A549 (cell line): ENCODE measurements at regions not wholly inside any gene's neighbourhood (a gene's known extent, or its start where the extent isn't known, plus 50 kb on each side); places are given as distances from the start of the nearest gene placed in this dataset.

Experiments used
- CEBPB ChIP-seq, 2 experiments: fragments of >200 bp in 1 of 2; sonication (Bioruptor Twin) in 1 of 2; formaldehyde crosslinking in 1 of 2; IDR thresholded peaks; 2 replicates each; pipeline ENCODE4 v1.6.1; 2012 to 2016
- CHD4 ChIP-seq: fragments of 200-600 bp; sonication (generic); IDR thresholded peaks from 2 replicates; pipeline ENCODE4 v1.6.1; 2016; ENCODE audit warnings: antibody characterized with exemption, mild to moderate bottlenecking, borderline replicate concordance
- CTCF ChIP-seq: fragments of >200 bp; sonication (Bioruptor Twin); formaldehyde crosslinking; IDR thresholded peaks from 3 replicates; pipeline ENCODE4 v1.5.1; 2016
- EP300 ChIP-seq, 2 experiments: fragments of >200 bp; sonication (Bioruptor Twin); formaldehyde crosslinking; IDR thresholded peaks; 2 replicates in 1 of 2; 3 replicates in 1 of 2; pipeline ENCODE4 v1.6.1; 2016 to 2017
- FOSL2 ChIP-seq, 2 experiments: fragments of 450-650 bp in 1 of 2; fragments of >200 bp in 1 of 2; sonication (Bioruptor Twin) in 1 of 2; formaldehyde crosslinking; IDR thresholded peaks; 2 replicates each; pipeline versions ENCODE4 v1.5.0 to v1.6.1; 2016 to 2020; ENCODE audit warnings: mild to moderate bottlenecking in 1 of 2, moderate library complexity in 1 of 2
- JUN ChIP-seq, 2 experiments: fragments of >200 bp; sonication (Bioruptor Twin); formaldehyde crosslinking; IDR thresholded peaks; 2 replicates in 1 of 2; 3 replicates in 1 of 2; pipeline ENCODE4 v1.6.1; 2016 to 2017
- JUNB ChIP-seq: fragments of >200 bp; sonication (Bioruptor Twin); formaldehyde crosslinking; IDR thresholded peaks from 2 replicates; pipeline ENCODE4 v1.6.1; 2016
- MYC ChIP-seq: IDR thresholded peaks from 2 replicates; pipeline ENCODE4 v1.6.1; 2012; ENCODE audit warnings: mild to moderate bottlenecking, inconsistent platforms, low read length, improper control_type of control experiment, borderline replicate concordance
- NPAS2 ChIP-seq: fragments of 250-450 bp; sonication (Bioruptor Pico); IDR thresholded peaks from 2 replicates; pipeline ENCODE4 v1.8.0; 2022; ENCODE audit warnings: mild to moderate bottlenecking, moderate library complexity, borderline replicate concordance
- POLR2A ChIP-seq: IDR thresholded peaks from 2 replicates; pipeline ENCODE4 v1.6.1; 2012; ENCODE audit warnings: mild to moderate bottlenecking, low read length
- RAD21 ChIP-seq, 2 experiments: fragments of >200 bp in 1 of 2; sonication (Bioruptor Twin) in 1 of 2; formaldehyde crosslinking in 1 of 2; IDR thresholded peaks in 1 of 2; conservative IDR thresholded peaks in 1 of 2; 2 replicates in 1 of 2; 3 replicates in 1 of 2; pipeline ENCODE4 v1.6.1; 2012 to 2018; ENCODE audit warnings: inconsistent platforms in 1 of 2
- RCOR1 ChIP-seq: fragments of 150-350 bp; IDR thresholded peaks from 2 replicates; pipeline ENCODE4 v1.6.1; 2014; ENCODE audit warnings: antibody characterized with exemption, low read length, low read depth
- TP53 ChIP-seq: fragments of 250-450 bp; sonication (Bioruptor Pico); IDR thresholded peaks from 2 replicates; pipeline ENCODE4 v1.5.0; 2021; ENCODE audit warnings: mild to moderate bottlenecking, moderate library complexity

DNA sequence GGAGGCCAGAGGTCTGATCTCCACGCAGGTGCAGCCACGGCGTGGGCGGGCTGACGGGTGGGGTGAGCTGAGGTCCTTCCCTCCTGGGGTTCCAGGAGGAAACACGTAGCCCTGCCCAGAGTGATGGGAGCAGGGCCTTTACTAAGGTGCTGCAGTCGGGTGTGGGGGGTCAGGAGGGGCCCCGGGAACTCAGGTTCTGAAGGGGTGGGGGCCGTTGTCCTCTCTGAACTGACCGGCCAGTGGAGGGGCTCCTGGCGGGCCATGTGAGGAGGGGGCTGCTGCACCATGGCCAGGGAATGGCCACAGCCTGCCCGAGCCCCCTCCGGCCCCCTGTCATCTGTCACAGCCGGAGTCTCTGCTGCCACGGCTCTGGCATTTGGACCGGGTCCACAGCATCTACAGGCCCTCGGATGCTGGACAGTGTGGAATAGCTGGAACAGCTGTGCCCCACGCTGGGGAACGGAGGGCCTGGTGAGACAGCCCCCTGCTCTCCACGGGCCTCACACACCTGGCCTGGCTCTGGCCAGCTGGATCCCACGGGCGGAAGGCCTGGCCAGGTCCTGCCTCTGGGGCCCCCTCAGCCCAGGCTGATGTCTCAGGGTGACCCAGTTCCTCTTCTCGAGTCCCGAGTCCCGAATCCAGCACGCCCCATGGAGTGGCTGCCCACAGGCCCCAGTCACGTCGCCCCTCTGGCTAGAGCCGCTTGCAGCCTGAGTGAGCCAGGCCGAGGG lies 145.6 kb upstream of the GPC1 start:
- TF ChIP-seq CEBPB (IDR thresholded peaks at IDR 0.05): no peak
- TF ChIP-seq CTCF: no peak
- no peak for TF ChIP-seq EP300 (IDR thresholded peaks at IDR 0.05)
- no peak for TF ChIP-seq RAD21 (conservative IDR thresholded peaks at IDR 0.05 in 1 of 2, IDR thresholded peaks at IDR 0.05 in 1 of 2)
- no peak for TF ChIP-seq JUN (IDR thresholded peaks at IDR 0.05)
- TF ChIP-seq POLR2A: no peak
- TF ChIP-seq MYC: no peak
- no peak for TF ChIP-seq TP53 (CRISPR knock-in tag)
- TF ChIP-seq RCOR1: no peak
- no peak for TF ChIP-seq JUNB
- no peak for TF ChIP-seq NPAS2 (CRISPR knock-in tag)
- no peak for TF ChIP-seq FOSL2 (IDR thresholded peaks at IDR 0.05)
- no peak for TF ChIP-seq FOSL2 (CRISPR knock-in tag; IDR thresholded peaks at IDR 0.05)
- TF ChIP-seq CHD4: no peak
